GM19351 (cell line): ENCODE measurements at regions not wholly inside any gene's neighbourhood (a gene's known extent, or its start where the extent isn't known, plus 50 kb on each side); places are given as distances from the start of the nearest gene placed in this dataset.
"Not testable (repeated sequence)": the region's sequence is repeated elsewhere in the genome, so short reads cannot be mapped to it uniquely, and the experiment has no call there.

Experiments
- ATAC-seq: cut with Tn5 transposase; IDR thresholded peaks from one replicate; pipeline ENCODE4 v1.9.1; 2021; ENCODE audit warnings: mild to moderate bottlenecking, moderate library complexity; ENCODE audit not compliant: unreplicated experiment

DNA sequence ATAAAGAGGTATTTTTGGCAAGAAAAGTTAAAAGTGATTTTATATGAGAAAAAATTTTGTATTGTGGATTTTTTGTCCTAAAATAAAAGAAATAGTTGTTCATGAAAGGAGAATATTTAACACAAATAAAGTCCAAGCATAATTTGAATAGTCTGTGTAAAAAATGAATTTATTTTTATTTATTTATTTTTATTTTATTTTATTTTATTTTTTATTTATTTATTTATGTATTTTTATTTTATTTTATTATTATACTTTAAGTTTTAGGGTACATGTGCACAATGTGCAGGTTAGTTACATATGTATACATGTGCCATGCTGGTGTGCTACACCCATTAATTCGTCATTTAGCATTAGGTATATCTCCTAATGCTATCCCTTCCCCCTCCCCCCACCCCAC is 948.9 kb upstream of the ADGRB3 start:
- ATAC-seq: not testable (repeated sequence)

DNA sequence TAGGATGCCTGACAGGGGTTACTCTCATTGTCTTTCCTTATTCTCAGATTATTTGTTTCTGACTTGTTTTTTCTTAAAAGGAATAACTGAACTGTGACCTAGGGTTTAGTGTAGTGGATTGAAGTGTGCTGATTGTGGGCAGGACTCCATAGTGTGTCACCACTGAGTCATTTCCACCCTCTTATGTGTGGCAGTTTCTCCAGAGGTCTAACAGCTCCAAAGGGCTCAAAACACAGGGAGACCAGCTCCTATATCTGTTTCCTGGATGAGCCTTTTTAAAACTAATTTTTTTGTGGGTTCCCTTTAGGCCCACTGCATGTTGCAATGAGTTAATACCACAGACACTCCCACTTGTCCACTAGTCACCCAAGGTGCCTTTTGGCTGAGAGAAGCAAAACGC is 951.1 kb upstream of the ADGRB3 start:
- ATAC-seq: no peak

DNA sequence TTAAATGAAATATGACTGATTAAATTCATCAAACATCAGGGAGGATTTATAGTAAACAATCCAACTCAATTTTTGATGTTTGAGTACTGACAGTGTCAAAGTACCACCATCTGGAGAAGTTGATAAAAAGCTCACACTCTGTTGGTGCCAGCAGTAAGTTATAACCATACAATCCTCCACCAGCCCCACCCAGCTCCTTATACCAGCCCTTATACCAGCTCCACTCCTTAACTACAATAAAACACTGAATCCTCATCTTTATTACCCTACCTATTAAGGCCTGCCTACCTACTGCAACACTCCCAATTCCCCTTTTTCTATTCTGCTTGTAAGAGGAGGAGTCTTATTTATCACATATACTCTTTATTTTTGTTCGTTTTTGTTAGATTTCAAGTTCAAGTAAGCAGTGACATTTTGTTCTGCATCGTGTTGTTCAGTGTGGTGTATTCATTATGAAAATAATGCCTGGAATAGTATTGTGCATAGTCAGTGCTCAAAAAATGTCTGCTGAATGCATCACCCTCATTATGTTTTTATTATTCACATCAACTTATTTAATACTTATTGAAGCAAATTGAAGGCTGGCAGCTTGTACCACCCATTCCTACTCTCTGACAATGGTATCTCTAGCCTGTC is 954.7 kb upstream of the ADGRB3 start:
- no peak for ATAC-seq

DNA sequence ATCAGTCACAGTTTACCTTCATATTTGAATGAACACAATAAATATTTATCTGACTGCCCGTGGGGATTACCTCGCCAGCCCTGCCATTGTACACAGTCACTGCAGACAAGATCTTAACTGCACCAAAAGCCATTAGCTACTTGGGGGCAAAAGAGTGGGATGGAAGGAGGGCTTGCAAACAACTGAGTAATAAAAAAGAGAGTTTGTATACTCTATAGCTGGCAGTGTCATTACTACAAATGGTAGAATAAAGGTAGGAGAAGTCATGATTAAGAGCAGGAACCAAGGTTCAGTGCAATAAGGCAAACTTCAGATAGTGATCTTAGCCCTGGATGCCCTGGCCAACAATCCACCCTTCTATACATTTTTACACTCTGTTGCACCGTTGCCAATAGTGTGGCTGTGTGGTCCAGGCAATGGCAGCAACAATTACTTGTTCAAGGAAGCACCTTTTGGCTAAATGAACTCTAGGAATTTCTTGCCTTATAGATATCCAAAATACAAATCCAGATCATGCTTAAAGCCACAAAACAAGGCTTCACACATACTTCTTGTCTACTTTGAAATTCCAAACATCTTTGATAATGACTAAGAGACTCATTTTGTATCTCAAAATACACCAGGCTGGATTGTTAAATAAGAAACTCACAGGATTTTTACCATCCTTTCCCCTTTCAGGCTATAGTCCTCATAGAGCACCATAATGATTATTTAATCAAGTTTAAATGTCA is 955.4 kb upstream of the ADGRB3 start:
- no peak for ATAC-seq

DNA sequence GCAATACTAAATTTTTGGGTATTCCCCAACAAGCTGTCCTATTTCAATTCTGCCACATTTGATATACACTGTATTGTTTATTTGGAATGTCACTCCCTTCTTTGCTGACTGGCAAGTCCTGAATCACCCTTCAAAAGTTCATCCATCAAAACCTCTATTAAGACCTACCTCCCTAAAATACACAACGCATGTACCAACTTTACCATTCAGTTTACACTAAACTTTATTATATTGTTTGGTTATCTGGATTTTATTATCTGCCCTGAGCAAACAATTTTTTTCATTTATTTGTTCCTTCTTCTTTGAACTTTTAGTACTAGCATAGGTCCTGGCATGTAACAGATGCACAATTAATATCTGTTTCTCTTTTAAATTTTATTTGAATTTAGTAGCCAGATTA is 958.2 kb upstream of the ADGRB3 start:
- ATAC-seq: no peak

DNA sequence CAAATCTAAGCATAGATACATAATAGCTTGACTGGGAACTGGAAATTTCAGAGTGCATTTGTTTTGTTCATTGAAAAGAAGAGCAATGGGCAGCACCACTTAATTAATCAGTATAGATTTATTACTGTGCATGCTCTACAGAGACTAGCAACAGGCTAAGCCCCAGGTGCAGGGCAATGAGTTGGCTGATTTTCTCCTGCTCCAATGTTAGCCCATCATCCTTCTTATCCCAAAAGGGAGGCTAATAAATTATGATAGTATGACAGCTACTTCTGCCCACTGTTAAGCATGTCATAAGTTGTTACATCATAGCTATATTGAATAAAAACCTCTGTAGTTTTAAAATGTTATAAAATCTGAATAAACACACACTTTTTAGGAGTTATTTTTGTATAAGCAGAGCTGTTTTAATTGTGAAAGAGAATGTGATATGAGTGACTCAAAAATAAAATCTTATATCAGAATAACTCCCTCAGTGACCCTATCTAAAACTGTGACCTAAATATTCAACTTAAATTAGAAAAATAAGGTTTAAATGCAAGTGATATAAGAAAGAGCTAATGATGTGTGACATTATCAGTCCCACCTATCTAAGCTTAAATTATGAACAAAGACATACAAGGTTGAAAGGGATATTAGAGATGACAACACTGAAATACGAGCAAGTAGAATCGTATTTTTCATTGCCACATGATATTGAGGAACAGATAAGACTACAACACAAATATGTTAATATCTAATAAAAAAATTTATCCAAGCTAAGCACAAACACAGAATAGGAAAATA is 967.3 kb upstream of the ADGRB3 start:
- ATAC-seq: no peak

DNA sequence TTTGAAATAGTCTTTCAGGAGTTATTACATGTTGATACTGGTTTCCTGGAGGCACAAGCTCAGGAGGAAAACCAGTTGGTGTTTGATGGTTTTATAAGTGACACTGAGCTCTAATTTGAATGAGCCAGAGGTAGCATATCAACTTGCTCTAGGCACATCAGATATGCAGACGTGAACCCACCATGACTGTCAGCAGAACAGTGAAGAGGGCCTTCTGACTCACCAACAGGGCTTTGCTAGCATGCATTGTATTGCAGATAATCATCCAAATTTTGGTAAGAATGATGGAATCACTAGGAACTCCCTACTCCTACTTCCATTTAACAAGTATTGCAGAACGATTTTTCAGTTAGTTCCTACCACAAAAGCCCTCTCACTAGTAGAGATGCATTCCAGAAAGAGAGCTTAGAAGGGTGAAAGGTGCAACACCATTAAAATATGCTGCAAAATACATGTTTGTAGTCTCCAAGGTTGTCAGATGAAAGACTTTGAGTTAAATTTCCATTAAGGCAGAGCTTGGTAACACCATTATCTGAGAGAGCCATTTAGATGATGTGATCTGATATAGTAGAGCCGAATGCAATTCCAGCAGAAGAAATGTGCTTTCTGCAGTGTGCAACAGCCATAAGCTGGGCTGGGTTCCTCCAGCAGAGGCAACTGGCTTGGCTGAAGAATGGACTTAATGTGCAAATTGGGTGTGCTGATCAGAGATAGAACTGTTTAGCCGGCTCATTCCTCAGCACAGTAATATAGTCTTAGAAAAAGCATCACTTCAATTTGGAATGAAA is 968.7 kb upstream of the ADGRB3 start:
- no peak for ATAC-seq

DNA sequence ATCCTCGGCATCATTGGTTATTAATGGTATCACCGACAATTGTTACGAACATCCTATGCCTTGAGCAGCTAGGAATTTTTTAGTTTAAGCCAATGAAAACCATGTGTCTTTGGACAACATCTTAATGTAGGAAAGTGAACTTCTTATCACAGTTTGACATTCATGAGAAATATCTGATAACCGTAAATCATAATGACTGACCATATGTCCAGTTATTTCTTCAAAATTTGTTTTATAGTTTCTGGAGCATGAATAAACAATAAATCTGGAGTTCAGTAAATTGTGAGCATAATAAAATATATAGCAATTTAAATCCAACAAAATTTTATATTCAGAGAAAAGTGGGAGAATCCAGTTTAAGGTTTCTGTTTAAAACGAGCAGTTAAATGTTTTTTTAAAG is 970.1 kb upstream of the ADGRB3 start:
- ATAC-seq: no peak

DNA sequence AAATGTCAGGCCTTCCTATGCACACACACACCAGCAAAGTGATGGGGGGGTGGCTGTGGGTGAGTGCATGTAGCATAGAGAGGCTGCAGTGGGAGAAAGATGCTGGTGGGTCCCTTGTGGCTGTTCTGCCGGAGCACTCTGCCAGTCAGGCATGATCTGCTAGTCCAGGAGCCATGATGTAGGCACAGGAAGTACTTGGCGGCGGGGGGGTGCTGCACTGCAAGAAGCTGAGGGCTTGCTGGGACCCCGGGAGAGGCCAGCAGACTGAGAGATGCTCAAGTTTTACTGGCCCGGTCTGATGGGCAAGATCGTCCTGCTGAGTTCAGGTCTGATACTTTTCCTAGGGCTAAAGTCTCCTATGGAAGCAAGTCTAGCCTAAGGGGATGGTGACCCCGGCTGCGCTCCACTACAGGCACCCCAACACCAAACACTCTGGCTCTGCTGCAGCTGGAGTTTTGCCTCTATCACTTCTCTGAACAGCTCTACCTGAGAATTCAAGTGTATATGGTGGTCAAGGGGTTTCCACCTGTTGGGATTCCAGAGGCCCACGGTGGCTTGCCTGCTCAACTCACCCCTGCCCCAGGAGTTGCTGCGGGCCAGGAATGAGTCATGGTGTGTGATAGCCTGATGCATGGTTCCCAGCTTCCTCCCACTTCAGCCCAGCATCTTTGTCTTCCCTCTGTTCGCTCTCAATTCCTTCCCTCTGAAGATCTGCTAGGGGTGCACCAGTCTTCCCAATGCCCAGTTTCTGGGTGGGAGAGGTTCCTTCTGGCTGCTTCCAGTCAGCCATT is 971.8 kb upstream of the ADGRB3 start:
- no peak for ATAC-seq

DNA sequence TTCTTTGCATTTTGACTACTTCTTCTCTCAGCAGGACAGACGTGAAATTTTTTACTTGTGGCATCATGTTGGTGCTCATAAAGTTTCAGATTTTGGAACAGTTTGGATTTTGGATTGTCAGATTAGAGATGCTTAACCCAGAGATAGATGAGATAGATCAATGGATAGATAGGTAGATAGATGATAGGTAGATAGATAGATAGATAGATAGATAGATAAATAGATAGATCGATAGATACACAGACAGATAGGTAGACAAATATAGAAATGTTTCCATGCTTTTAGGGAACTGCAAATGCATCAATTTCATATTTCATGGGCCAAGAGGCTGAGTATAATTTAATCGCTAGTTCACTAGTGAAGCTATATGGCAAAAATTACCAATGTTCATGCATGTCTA is 981.5 kb upstream of the ADGRB3 start:
- ATAC-seq: no peak

DNA sequence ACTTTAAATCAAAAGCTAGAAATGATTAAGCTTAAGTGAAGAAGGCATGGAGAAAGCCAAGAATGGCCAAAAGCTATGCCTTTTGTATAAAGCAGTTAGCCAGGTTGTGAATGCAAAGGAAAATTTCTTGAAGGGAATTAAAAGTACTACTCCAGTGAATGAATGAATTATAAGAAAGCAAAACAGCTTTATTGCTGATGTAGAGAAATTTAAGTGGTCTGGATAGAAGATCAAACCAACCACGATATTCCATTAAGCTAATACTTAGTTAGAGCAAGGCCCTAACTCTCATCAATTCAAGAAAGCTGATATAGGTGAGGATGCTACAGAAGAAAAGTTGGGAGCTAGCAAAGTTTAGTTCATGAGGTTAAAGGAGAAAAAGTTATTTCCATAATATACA is 988.5 kb upstream of the ADGRB3 start:
- ATAC-seq: no peak

DNA sequence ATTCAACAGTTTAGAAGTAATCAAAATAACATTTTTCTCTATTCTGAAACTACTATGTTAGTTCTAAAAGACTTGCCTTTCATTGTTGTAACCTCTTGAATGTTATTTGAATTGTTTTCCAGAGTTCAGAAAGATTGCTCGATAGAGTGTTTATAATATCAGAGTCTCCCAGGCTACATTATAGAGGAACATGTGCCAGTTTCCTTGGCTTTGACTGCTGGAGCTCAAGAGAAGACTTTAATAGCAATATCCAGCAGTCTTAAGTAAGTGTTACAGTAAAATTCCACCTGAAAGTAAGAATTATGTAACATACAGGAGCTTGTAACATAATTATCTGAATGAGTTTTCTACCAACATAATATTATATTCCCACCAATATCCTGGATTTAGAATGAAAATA is 991.8 kb upstream of the ADGRB3 start:
- ATAC-seq: no peak

DNA sequence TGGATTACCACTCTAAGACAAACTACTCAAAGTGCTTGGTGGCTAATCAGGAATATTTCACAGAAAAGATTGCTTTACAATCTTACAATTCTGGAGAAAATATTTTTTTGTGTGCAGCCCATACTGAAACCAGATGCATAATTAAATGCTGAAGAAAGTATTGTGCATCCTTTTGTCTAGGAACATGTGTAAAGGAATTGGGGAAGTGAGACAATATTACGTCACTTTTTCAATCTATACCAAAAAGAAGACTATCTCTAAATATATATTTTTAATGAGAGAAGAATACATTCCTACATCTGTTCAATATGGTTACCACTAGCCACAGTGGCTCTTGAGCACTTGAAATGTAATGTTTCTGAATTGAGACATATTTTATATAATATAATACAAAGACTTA is 992.5 kb upstream of the ADGRB3 start:
- no peak for ATAC-seq

DNA sequence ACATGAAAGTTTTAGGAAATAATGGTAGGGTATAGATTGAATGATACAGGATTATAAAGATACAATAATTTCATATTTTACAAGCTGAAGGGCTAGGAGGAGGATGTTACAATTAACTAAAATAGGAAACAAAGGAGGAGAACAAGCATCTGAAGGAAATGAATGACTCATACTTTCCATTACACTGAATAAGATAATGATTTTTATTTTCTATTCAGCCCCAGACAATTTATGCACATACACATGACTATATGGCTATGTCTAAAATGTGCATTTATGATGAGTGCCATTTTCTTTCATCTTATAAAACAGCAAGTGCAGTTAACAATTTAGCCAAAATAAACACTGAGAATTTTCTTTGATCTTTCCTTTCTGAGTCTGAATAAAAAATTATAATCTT is 994.6 kb upstream of the ADGRB3 start:
- no peak for ATAC-seq

DNA sequence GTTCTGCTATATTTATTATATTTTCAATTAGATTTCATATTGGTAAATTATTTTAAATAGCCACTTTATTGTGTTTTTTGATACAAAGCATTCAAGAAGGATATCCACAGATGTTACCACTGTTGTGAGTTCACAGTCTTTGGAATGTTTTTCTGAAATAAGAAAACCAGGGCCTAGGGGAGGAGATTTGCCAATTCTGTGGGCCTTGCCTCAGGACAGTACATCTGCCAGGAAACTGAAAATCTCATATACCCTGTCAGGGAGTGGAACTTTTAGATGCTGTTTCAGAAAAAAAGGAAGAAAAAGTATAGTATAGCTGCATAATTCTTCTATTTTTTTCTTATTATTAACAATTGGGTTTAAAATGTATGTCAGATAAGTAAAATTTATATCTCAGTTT is 995.9 kb upstream of the ADGRB3 start:
- ATAC-seq: no peak

DNA sequence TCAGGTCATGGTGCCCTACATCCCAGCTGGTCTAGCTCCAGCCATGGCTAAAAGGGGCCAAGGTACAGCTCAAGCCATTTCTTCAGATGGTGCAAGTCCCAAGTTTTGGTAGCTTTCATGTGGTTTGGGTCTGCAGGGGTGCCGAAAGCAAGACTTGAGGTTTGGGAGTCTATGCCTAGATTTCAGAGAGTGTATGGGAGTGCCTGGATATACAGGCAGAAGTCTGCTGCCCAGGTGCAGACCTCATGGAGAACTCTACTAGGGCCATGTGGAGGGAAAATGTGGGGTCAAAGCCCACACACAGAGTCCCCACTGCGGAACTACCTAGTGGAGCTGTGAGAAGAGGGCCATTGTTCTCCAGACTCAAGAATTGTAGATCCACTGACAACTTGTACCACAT is 1000.9 kb upstream of the ADGRB3 start:
- ATAC-seq: no peak

DNA sequence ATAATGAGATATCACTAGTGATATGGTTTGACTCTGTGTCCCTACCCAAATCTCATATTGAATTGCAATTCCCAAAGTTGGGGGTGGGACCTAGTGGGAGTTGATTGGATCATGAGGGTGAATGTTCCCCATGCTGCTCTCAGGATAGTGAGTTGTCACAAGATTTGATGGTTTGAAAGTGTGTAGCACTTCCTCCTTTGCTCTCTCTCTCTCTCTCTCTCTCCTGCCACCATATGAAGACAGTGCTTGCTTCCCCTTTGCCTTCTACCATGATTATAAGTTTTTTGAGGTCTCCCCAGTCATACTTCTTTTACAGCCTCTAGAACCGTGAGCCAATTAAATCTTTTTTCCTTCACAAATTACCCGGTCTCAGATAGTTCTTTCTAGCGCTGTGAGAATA is 1002.0 kb upstream of the ADGRB3 start:
- no peak for ATAC-seq

DNA sequence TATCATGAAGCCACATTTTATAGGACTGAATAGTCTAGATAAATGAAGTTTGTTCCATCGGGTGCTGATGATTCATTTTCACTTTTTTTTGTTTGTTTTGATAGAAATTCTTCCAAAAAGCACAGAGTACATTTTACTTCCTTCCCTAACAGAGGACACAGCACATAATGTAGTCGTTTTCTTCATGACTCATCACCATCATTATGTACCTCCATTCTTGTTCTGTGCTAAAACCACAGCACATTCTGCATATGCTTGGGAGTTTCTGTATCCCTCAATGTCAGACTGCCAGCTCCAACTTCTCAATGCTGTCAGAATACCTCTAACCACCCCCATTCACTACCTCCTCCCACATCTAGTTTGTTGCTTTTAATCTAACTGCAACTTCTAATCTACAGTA is 1004.9 kb upstream of the ADGRB3 start:
- ATAC-seq: no peak

DNA sequence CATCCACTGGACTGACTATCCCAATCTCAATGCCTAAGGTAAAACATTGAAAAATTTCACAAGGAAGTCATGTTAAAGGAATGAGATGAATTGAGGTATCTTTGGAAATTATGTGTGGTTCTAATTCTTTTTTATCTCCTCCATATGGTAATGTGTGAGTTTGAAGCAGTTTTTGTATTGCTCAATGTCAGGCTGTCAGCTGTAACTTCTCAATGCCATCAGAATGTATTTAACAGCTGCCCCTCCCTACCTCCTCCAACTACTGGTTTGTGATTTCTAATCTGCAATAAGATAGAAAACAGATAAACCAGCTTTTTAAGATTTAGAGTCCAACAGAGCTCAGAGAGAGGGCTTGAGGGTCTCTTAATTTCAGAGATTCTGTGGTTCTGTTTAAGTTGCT is 1005.8 kb upstream of the ADGRB3 start:
- ATAC-seq: no peak

DNA sequence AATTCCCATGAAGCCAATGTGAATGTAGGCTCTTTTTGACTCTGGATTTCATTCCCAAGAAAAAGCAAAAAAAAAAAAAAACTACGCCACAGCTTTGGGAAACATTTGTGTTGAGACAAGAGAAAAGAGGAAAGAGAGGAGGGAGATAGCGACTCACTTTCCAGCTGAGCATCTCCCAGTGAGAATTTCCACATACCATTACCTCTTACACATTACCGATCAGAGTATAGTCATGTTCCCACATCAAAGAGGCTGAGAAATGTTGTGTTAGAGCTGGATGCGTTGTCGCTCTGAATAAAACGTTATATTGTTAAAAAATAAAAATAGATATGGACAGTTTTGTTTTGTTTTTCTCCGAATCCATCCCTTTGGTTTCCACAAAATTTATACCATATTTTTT is 1019.3 kb upstream of the ADGRB3 start:
- no peak for ATAC-seq
